ENCODE measurements at regions not wholly inside any gene's neighbourhood (a gene's known extent, or its start where the extent isn't known, plus 50 kb on each side); places are given as distances from the start of the nearest gene placed in this dataset.

GRCh38 chr1:22231068-22231593, 88.2 kb upstream of the WNT4 start:
- TF ChIP-seq EZH2 (IDR thresholded peaks at IDR 0.05; ENCODE audit: borderline replicate concordance, insufficient read depth, low read depth, low read length, poor library complexity, severe bottlenecking): no peak
- TF ChIP-seq CTCF (IDR thresholded peaks at IDR 0.05): no peak
- Histone ChIP-seq H3K27ac (ENCODE audit: low read length in 2 of 2) (no peak overlapping the region), H3K27me3 (replicated peaks in 1 of 4; ENCODE audit: control extremely low read depth in 1 of 4, control insufficient read depth in 3 of 4, insufficient read depth in 4 of 4, low read length in 3 of 4) (peaks cover 0 to 7% (median 2%) of the 10 kb centered on the region in 4 experiments), H3K4me3 (ENCODE audit: control extremely low read depth in 1 of 5, extremely low read depth in 1 of 5, insufficient read depth in 1 of 5, low read depth in 2 of 5, low read length in 4 of 5) (no peak overlapping the region), H3K36me3 (replicated peaks in 1 of 2; ENCODE audit: control extremely low read depth in 1 of 2, control insufficient read depth in 1 of 2, extremely low read depth in 1 of 2, insufficient read depth in 2 of 2, low read length in 1 of 2) (no peaks in the 10 kb centered on the region), H3K4me1 (ENCODE audit: control insufficient read depth in 2 of 2, insufficient read depth in 2 of 2, low read length in 2 of 2) (no peaks in the 10 kb centered on the region), H3K79me2 (ENCODE audit: control insufficient read depth, insufficient read depth, low read length) (no peaks in the 10 kb centered on the region), H4K20me1 (ENCODE audit: control insufficient read depth, insufficient read depth, low read length, poor library complexity, severe bottlenecking) (no peaks in the 10 kb centered on the region), H2AFZ (ENCODE audit: insufficient read depth, low read depth, low read length, poor library complexity, severe bottlenecking) (no peak overlapping the region), H3K4me2 (replicated peaks; ENCODE audit: low read depth, low read length, poor library complexity, severe bottlenecking) (no peak overlapping the region), H3K9ac (ENCODE audit: low read length) (no peak overlapping the region), H3K9me3 (ENCODE audit: control extremely low read depth in 1 of 3, control insufficient read depth in 2 of 3, insufficient read depth in 1 of 3, low read length in 2 of 3) (peaks cover 0 to 6% (median 0%) of the 10 kb centered on the region in 3 donors)
- Mint-ChIP-seq H3K4me3 (no peak overlapping the region), H3K27me3 (peaks cover 21% of the 10 kb centered on the region), H3K27ac (no peak overlapping the region), H3K9me3 (ENCODE audit: insufficient read depth) (no peaks in the 10 kb centered on the region), H3K4me1 (no peaks in the 10 kb centered on the region)
- DNase-seq (no peak), ATAC-seq (ENCODE audit: low read depth) (no peak)
- ChIA-PET POLR2A (no interaction called here), CTCF (no interaction called here)
- intact Hi-C loops (cut with micrococcal nuclease): no loop called here
- WGBS (ENCODE audit: insufficient coverage): 78% methylated on average over 2 of the region's 3 CpGs

- H3K27me3 ChIP-seq (replicated peaks in 1 of 4; ENCODE audit: control extremely low read depth in 1 of 4, control insufficient read depth in 3 of 4, insufficient read depth in 4 of 4, low read length in 3 of 4): peaks cover 0 to 7% (median 3%) of the 10 kb centered on the region in 4 experiments
- no peaks in the 10 kb centered on the region for H3K4me1 ChIP-seq (ENCODE audit: control insufficient read depth in 2 of 2, insufficient read depth in 2 of 2, low read length in 2 of 2)
- Mint-ChIP-seq H3K27ac (no peak overlapping the region), H3K4me1 (no peaks in the 10 kb centered on the region), H3K27me3 (peaks cover 21% of the 10 kb centered on the region), H3K4me3 (no peak overlapping the region), H3K9me3 (ENCODE audit: insufficient read depth) (no peaks in the 10 kb centered on the region)
- H3K36me3 ChIP-seq (replicated peaks in 1 of 2; ENCODE audit: control extremely low read depth in 1 of 2, control insufficient read depth in 1 of 2, extremely low read depth in 1 of 2, insufficient read depth in 2 of 2, low read length in 1 of 2): no peaks in the 10 kb centered on the region
- no peak for TF ChIP-seq EZH2 (IDR thresholded peaks at IDR 0.05; ENCODE audit: borderline replicate concordance, insufficient read depth, low read depth, low read length, poor library complexity, severe bottlenecking)
- no peak for TF ChIP-seq CTCF (IDR thresholded peaks at IDR 0.05)
- DNase-seq: no peak
- H3K4me3 ChIP-seq (ENCODE audit: control extremely low read depth in 1 of 5, extremely low read depth in 1 of 5, insufficient read depth in 1 of 5, low read depth in 2 of 5, low read length in 4 of 5): no peak overlapping the region
- no peak overlapping the region for H2AFZ ChIP-seq (ENCODE audit: insufficient read depth, low read depth, low read length, poor library complexity, severe bottlenecking)
- ATAC-seq (ENCODE audit: low read depth): no peak
- ChIA-PET POLR2A (no interaction called here), CTCF (no interaction called here)
- 82% methylated on average over 3 of the region's 6 CpGs for WGBS (ENCODE audit: insufficient coverage)
- H3K27ac ChIP-seq (ENCODE audit: low read length in 2 of 2): no peak overlapping the region
- no peaks in the 10 kb centered on the region for H4K20me1 ChIP-seq (ENCODE audit: control insufficient read depth, insufficient read depth, low read length, poor library complexity, severe bottlenecking)
- H3K79me2 ChIP-seq (ENCODE audit: control insufficient read depth, insufficient read depth, low read length): no peaks in the 10 kb centered on the region
- intact Hi-C loops (cut with micrococcal nuclease): no loop called here
- H3K9me3 ChIP-seq (ENCODE audit: control extremely low read depth in 1 of 3, control insufficient read depth in 2 of 3, insufficient read depth in 1 of 3, low read length in 2 of 3): peaks cover 0 to 4% (median 0%) of the 10 kb centered on the region in 3 donors
- no peak overlapping the region for H3K9ac ChIP-seq (ENCODE audit: low read length)
- H3K4me2 ChIP-seq (replicated peaks; ENCODE audit: low read depth, low read length, poor library complexity, severe bottlenecking): no peak overlapping the region
Measured at GRCh38 chr1:22231995-22232690, 89.2 kb upstream of the WNT4 start.
